GM12878 (cell line): ENCODE measurements at regions not wholly inside any gene's neighbourhood (a gene's known extent, or its start where the extent isn't known, plus 50 kb on each side); places are given as distances from the start of the nearest gene placed in this dataset.
"Not testable (repeated sequence)": the region's sequence is repeated elsewhere in the genome, so short reads cannot be mapped to it uniquely, and the experiment has no call there.

Experiments
- ATAC-seq: fragments of 200-7000 bp; cut with Tn5 transposase; 3 replicates; pipeline ENCODE4 v1.9.1; 2020; ENCODE audit warnings: mild to moderate bottlenecking, moderate library complexity
- BruUV-seq: library from RNA; stranded (reverse); fragments of 400-500 nt; replicated peaks from 2 replicates; lab custom pipeline; 2021; lab: Mats Ljungman, UMichigan
- CTCF ChIA-PET: fragments of 300-600 bp; sonication (Branson Sonifier 250); formaldehyde crosslinking; extraction: SDS; loops from one replicate; lab custom pipeline; 2021; ENCODE audit warnings: inconsistent platforms; lab: Yijun Ruan, JAX
- POLR2A ChIA-PET: fragments of 350-600 bp; formaldehyde crosslinking; extraction: SDS; loops from one replicate; lab custom pipeline; 2021; ENCODE audit warnings: inconsistent platforms; lab: Charles Lee
- RAD21 ChIA-PET: fragments of 300-600 bp; sonication (Branson Sonifier 250); formaldehyde crosslinking; loops from one replicate; lab custom pipeline; 2023; ENCODE audit warnings: antibody characterized with exemption; ENCODE audit not compliant: unreplicated experiment; lab: Charles Lee
- SMC1A ChIA-PET: fragments of 300-600 bp; sonication (Branson Sonifier 250); formaldehyde crosslinking; loops from one replicate; lab custom pipeline; 2023; ENCODE audit not compliant: unreplicated experiment, uncharacterized antibody; lab: Charles Lee
- DNase-seq: peaks from one replicate; pipeline ENCODE4 v3.0.0-alpha.2; 2011; ENCODE audit warnings: low read depth, low spot score
- FAIRE-seq: peaks from 3 replicates; lab custom pipeline; 2011; peaks lifted over from hg19 to GRCh38; lab: Jason Lieb, UNC
- H2AFZ ChIP-seq: 2 replicates; pipeline ENCODE4 v1.6.0; 2011; ENCODE audit warnings: low read depth, low read length, control low read depth; ENCODE audit not compliant: control insufficient read depth
- H3K27ac ChIP-seq: 2 replicates; pipeline ENCODE4 v1.5.1; 2011; ENCODE audit warnings: control low read depth; ENCODE audit not compliant: control insufficient read depth, insufficient read depth
- H3K27me3 ChIP-seq, 2 experiments: replicated peaks in 1 of 2; 2 replicates each; pipeline versions ENCODE4 v1.6.0 to v1.6.1; 2011; ENCODE audit warnings: low read length in 1 of 2; ENCODE audit not compliant: control insufficient read depth in 2 of 2, insufficient read depth in 2 of 2
- H3K36me3 ChIP-seq, 2 experiments: 2 replicates each; pipeline ENCODE4 v1.5.1; 2011; ENCODE audit warnings: low read length in 1 of 2; ENCODE audit not compliant: control insufficient read depth in 2 of 2, insufficient read depth in 2 of 2
- H3K4me1 ChIP-seq: 2 replicates; pipeline ENCODE4 v1.6.1; 2011; ENCODE audit warnings: mild to moderate bottlenecking, low read length, moderate library complexity, mixed read lengths; ENCODE audit not compliant: control insufficient read depth, insufficient read depth
- H3K4me2 ChIP-seq: 2 replicates; pipeline ENCODE4 v1.6.0; 2011; ENCODE audit warnings: control low read depth; ENCODE audit not compliant: control insufficient read depth, insufficient read depth
- H3K4me3 ChIP-seq: fragments of 200-600 bp; sonication (generic); 2 replicates; pipeline ENCODE4 v1.5.1; 2016
- H3K79me2 ChIP-seq: 2 replicates; pipeline ENCODE4 v1.6.0; 2011; ENCODE audit warnings: low read length; ENCODE audit not compliant: control insufficient read depth, insufficient read depth
- H3K9ac ChIP-seq: 2 replicates; pipeline ENCODE4 v1.8.0; 2011; ENCODE audit warnings: low read length, control low read depth, mixed read lengths; ENCODE audit not compliant: control insufficient read depth, insufficient read depth
- H3K9me3 ChIP-seq: replicated peaks from 3 replicates; pipeline ENCODE4 v1.5.1; 2011; ENCODE audit warnings: mild to moderate bottlenecking, low read length; ENCODE audit not compliant: control insufficient read depth, insufficient read depth
- H4K20me1 ChIP-seq: 2 replicates; pipeline ENCODE4 v1.6.0; 2011; ENCODE audit not compliant: control insufficient read depth, insufficient read depth
- ATF2 ChIP-seq: IDR thresholded peaks from 2 replicates; pipeline ENCODE4 v1.6.1; 2012; ENCODE audit warnings: low read length, inconsistent platforms
- ATF3 ChIP-seq: IDR thresholded peaks from 2 replicates; pipeline ENCODE4 v1.6.1; 2011; ENCODE audit warnings: low read depth, mild to moderate bottlenecking, low read length, moderate library complexity, borderline replicate concordance; ENCODE audit errors: extremely low read depth
- NBN ChIP-seq: fragments of 450-650 bp; IDR thresholded peaks from 2 replicates; pipeline ENCODE4 v1.6.1; 2016
- NR2C2 ChIP-seq: IDR thresholded peaks from 2 replicates; pipeline ENCODE4 v1.6.1; 2011; ENCODE audit warnings: borderline replicate concordance, low read depth; ENCODE audit not compliant: control insufficient read depth, insufficient read length
- NRF1 ChIP-seq: conservative IDR thresholded peaks from 2 replicates; pipeline ENCODE4 v1.6.1; 2011; ENCODE audit warnings: mild to moderate bottlenecking, low read depth, low read length, improper control_type of control experiment
- PBX3 ChIP-seq: IDR thresholded peaks from 2 replicates; pipeline ENCODE4 v1.6.1; 2011; ENCODE audit warnings: mild to moderate bottlenecking, low read depth, low read length, moderate library complexity; ENCODE audit not compliant: insufficient replicate concordance
- SRF ChIP-seq, 2 experiments: IDR thresholded peaks; 2 replicates each; pipeline ENCODE4 v1.6.1; 2011; ENCODE audit warnings: low read depth in 2 of 2, low read length in 2 of 2, mild to moderate bottlenecking in 1 of 2, moderate library complexity in 1 of 2
- TAF1 ChIP-seq: IDR thresholded peaks from 2 replicates; pipeline ENCODE4 v1.6.1; 2011; ENCODE audit warnings: mild to moderate bottlenecking, low read depth, low read length, borderline replicate concordance
- WGBS: methylation state at CpG from one replicate; pipeline ENCODE4 v1.1.6; 2016; ENCODE audit warnings: low lambda C conversion rate; ENCODE audit not compliant: insufficient replicate concordance, insufficient coverage; ENCODE audit errors: missing lambda C conversion rate; 5-methylcytosine and 5-hydroxymethylcytosine counted together
- in situ Hi-C: fragments of 300-500 bp; cut with MboI; formaldehyde crosslinking; loops from 9 replicates; pipeline ENCODE4 v1.14.3; 2018; ENCODE audit warnings: mixed read lengths
- intact Hi-C: fragments of 100-400 bp; cut with micrococcal nuclease; formaldehyde crosslinking; loops from one replicate; pipeline ENCODE4 v1.14.2; 2022; ENCODE audit not compliant: unreplicated experiment

DNA sequence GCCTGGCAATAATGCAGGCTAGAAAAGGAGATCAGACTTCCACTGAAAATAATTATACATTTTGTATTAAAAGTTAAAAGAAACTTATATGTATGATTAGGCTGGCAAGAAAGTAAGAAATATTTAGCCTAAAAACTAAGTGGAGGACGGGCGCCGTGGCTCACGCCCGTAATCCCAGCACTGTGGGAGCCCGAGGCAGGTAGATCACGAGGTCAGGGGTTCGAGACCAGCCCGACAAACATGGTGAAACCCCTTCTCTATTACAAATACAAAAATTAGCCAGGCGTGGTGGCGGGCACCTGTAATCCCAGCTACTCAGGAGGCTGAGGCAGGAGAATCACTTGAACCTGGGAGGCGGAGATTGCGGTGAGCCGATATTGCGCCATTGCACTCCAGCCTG is 707.0 kb downstream of the C6orf118 start:
- H3K27ac ChIP-seq, H3K9me3 ChIP-seq, SMC1A ChIA-PET, H3K36me3 ChIP-seq, H3K4me1 ChIP-seq, H3K4me3 ChIP-seq, FAIRE-seq, H3K4me2 ChIP-seq, H3K27me3 ChIP-seq, H3K79me2 ChIP-seq, DNase-seq, H3K9ac ChIP-seq, H4K20me1 ChIP-seq, ATAC-seq, POLR2A ChIA-PET, RAD21 ChIA-PET, in situ Hi-C loops, H2AFZ ChIP-seq, BruUV-seq, intact Hi-C loops: not testable (repeated sequence)
- 39% methylated on average over 15 of the region's 15 CpGs for WGBS
- CTCF ChIA-PET, result interaction anchor here (1.0 to 1.2 kb wide), 2 partner anchors 12 to 48 kb away, joined by 3 to 5 read pairs; no protein-coding TSS in a partner anchor

DNA sequence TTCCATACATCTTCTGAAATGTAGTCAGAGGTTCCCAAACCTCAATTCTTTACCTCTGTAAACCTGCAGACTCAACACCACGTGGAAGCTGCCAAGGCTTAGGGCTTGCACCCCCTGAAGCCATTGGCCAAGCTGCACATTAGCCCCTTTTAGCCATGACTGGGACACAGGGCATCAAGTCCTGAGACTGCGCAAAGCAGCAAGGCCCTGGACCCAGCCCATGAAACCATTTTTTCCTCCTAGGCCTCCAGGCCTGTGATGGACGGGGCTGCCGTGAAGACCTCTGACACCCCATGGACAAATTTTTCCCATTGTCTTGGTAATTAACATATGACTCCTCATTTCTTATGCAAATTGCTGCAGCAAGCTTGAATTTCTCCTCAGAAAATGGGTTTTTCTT is 727.8 kb downstream of the C6orf118 start:
- ChIA-PET CTCF (no interaction called here), POLR2A (no interaction called here), RAD21 (no interaction called here), SMC1A (no interaction called here)
- no peak for ATAC-seq
- no peaks in the 10 kb centered on the region for H3K27me3 ChIP-seq
- DNase-seq, result no peak
- no peak overlapping the region for H3K9ac ChIP-seq
- no peak overlapping the region for H3K4me3 ChIP-seq
- no TSS peak for BruUV-seq
- FAIRE-seq, result no peak
- no peaks in the 10 kb centered on the region for H4K20me1 ChIP-seq
- 23% methylated on average over 4 of the region's 4 CpGs for WGBS
- TF ChIP-seq NR2C2, result no peak
- TF ChIP-seq PBX3, result no peak
- TF ChIP-seq NRF1, result no peak
- no peak for TF ChIP-seq SRF (IDR thresholded peaks at IDR 0.05; ENCODE audit: low read depth in 2 of 2, low read length in 2 of 2)
- no peak for TF ChIP-seq ATF3
- TF ChIP-seq TAF1, result no peak
- no peak for TF ChIP-seq ATF2
- no peak for TF ChIP-seq NBN
- TF ChIP-seq, all 136 proteins: peak for 0
- Histone ChIP-seq H2AFZ (no peak overlapping the region), H3K9me3 (no peaks in the 10 kb centered on the region; the same call in 2 of the 3 replicates), H3K36me3 (no peaks in the 10 kb centered on the region), H3K4me1 (no peaks in the 10 kb centered on the region), H3K27ac (no peak overlapping the region), H3K4me2 (no peak overlapping the region), H3K79me2 (no peaks in the 10 kb centered on the region)
- intact Hi-C loops (no loop called here), in situ Hi-C loops (no loop called here)
